ENCODE measurements at regions not wholly inside any gene's neighbourhood (a gene's known extent, or its start where the extent isn't known, plus 50 kb on each side); places are given as distances from the start of the nearest gene placed in this dataset.

GRCh38 chr19:27722625-27723024, 1490.3 kb downstream of the UQCRFS1 start:
- H3K4me1 ChIP-seq (ENCODE audit: insufficient read depth, low read length, poor library complexity, severe bottlenecking) = no peaks in the 10 kb centered on the region
- ChIA-PET CTCF (no interaction called here), POLR2A (ENCODE audit: low non-redundant PET) (no interaction called here)
- no peaks in the 10 kb centered on the region for H3K36me3 ChIP-seq (ENCODE audit: insufficient read depth, low read length, poor library complexity, severe bottlenecking)
- DNase-seq (ENCODE audit: low spot score) = no peak
- BruUV-seq (replicated peaks) = no TSS peak
- H3K27ac ChIP-seq (ENCODE audit: low read depth, low read length, poor library complexity, severe bottlenecking) = no peak overlapping the region
- no peak overlapping the region for H3K4me3 ChIP-seq (ENCODE audit: low read depth, low read length, poor library complexity, severe bottlenecking)
- no peaks in the 10 kb centered on the region for H3K27me3 ChIP-seq (replicated peaks; ENCODE audit: insufficient read depth, low read depth, low read length, poor library complexity)
- H3K9me3 ChIP-seq (ENCODE audit: low read depth, low read length, poor library complexity, severe bottlenecking) = peaks cover 70% of the 10 kb centered on the region
- TF ChIP-seq CTCF (conservative IDR thresholded peaks at IDR 0.05; ENCODE audit: low read depth, low read length) = no peak
- TF ChIP-seq EZH2 (IDR thresholded peaks at IDR 0.05; ENCODE audit: borderline replicate concordance, low read depth, low read length, poor library complexity, severe bottlenecking) = no peak
- intact Hi-C loops (cut with micrococcal nuclease; ENCODE audit: unreplicated experiment) = no loop called here

- no peak overlapping the region for H3K4me3 ChIP-seq (ENCODE audit: low read depth, low read length, poor library complexity, severe bottlenecking)
- no peak for DNase-seq (ENCODE audit: low spot score)
- H3K9me3 ChIP-seq (ENCODE audit: low read depth, low read length, poor library complexity, severe bottlenecking) = peaks cover 76% of the 10 kb centered on the region
- no peak overlapping the region for H3K27ac ChIP-seq (ENCODE audit: low read depth, low read length, poor library complexity, severe bottlenecking)
- POLR2A ChIA-PET (ENCODE audit: low non-redundant PET) = no interaction called here
- BruUV-seq (replicated peaks) = no TSS peak
- no peak for TF ChIP-seq EZH2 (IDR thresholded peaks at IDR 0.05; ENCODE audit: borderline replicate concordance, low read depth, low read length, poor library complexity, severe bottlenecking)
- TF ChIP-seq CTCF (conservative IDR thresholded peaks at IDR 0.05; ENCODE audit: low read depth, low read length) = no peak
- no peaks in the 10 kb centered on the region for H3K36me3 ChIP-seq (ENCODE audit: insufficient read depth, low read length, poor library complexity, severe bottlenecking)
- CTCF ChIA-PET = no interaction called here
- no peaks in the 10 kb centered on the region for H3K4me1 ChIP-seq (ENCODE audit: insufficient read depth, low read length, poor library complexity, severe bottlenecking)
- H3K27me3 ChIP-seq (replicated peaks; ENCODE audit: insufficient read depth, low read depth, low read length, poor library complexity) = no peaks in the 10 kb centered on the region
- intact Hi-C loops (cut with micrococcal nuclease; ENCODE audit: unreplicated experiment) = no loop called here
These were observed 1492.8 kb downstream of the UQCRFS1 start for GRCh38 chr19:27720155-27720554.

- no peak for DNase-seq (ENCODE audit: low spot score)
- peaks cover 72% of the 10 kb centered on the region for H3K9me3 ChIP-seq (ENCODE audit: low read depth, low read length, poor library complexity, severe bottlenecking)
- H3K36me3 ChIP-seq (ENCODE audit: insufficient read depth, low read length, poor library complexity, severe bottlenecking) = no peaks in the 10 kb centered on the region
- BruUV-seq (replicated peaks) = no TSS peak
- no peak overlapping the region for H3K27ac ChIP-seq (ENCODE audit: low read depth, low read length, poor library complexity, severe bottlenecking)
- no peaks in the 10 kb centered on the region for H3K27me3 ChIP-seq (replicated peaks; ENCODE audit: insufficient read depth, low read depth, low read length, poor library complexity)
- ChIA-PET CTCF (no interaction called here), POLR2A (ENCODE audit: low non-redundant PET) (no interaction called here)
- no peaks in the 10 kb centered on the region for H3K4me1 ChIP-seq (ENCODE audit: insufficient read depth, low read length, poor library complexity, severe bottlenecking)
- H3K4me3 ChIP-seq (ENCODE audit: low read depth, low read length, poor library complexity, severe bottlenecking) = no peak overlapping the region
- intact Hi-C loops (cut with micrococcal nuclease; ENCODE audit: unreplicated experiment) = no loop called here
- TF ChIP-seq CTCF (conservative IDR thresholded peaks at IDR 0.05; ENCODE audit: low read depth, low read length) (no peak), EZH2 (IDR thresholded peaks at IDR 0.05; ENCODE audit: borderline replicate concordance, low read depth, low read length, poor library complexity, severe bottlenecking) (no peak)
These were observed 1493.9 kb downstream of the UQCRFS1 start for GRCh38 chr19:27719034-27719433.
